Panc1 (cell line): ENCODE measurements at regions not wholly inside any gene's neighbourhood (a gene's known extent, or its start where the extent isn't known, plus 50 kb on each side); places are given as distances from the start of the nearest gene placed in this dataset.

Experiments used
- ATAC-seq: fragments of 200-7000 bp; cut with Tn5 transposase; 2 replicates; pipeline ENCODE4 v1.9.1; 2020; ENCODE audit warnings: mild to moderate bottlenecking, moderate library complexity
- BruUV-seq: library from RNA; stranded (reverse); fragments of 400-500 nt; replicated peaks from 2 replicates; lab custom pipeline; 2021; lab: Mats Ljungman, UMichigan
- CTCF ChIA-PET: fragments of 300-600 bp; sonication (Branson Sonifier 250); formaldehyde crosslinking; loops from one replicate; lab custom pipeline; 2022; ENCODE audit warnings: antibody characterized with exemption; lab: Charles Lee
- POLR2A ChIA-PET: fragments of 300-600 bp; sonication (Branson Sonifier 250); formaldehyde crosslinking; loops from one replicate; lab custom pipeline; 2022; ENCODE audit warnings: antibody characterized with exemption; lab: Charles Lee
- DNase-seq: peaks from one replicate; pipeline ENCODE4 v3.0.0-alpha.2; 2010; ENCODE audit warnings: low read depth, low spot score
- H3K27ac ChIP-seq: 2 replicates; pipeline ENCODE4 v1.5.1; 2011; ENCODE audit warnings: mild to moderate bottlenecking, low read length, inconsistent platforms
- H3K27me3 ChIP-seq: fragments of 200-500 bp; sonication (Bioruptor generic); 2 replicates; pipeline ENCODE4 v1.6.0; 2014; ENCODE audit warnings: low read length, inconsistent platforms; ENCODE audit not compliant: control insufficient read depth, insufficient read depth
- H3K36me3 ChIP-seq: fragments of 200-500 bp; sonication (Bioruptor generic); 2 replicates; pipeline ENCODE4 v1.5.1; 2014; ENCODE audit warnings: inconsistent platforms, mild to moderate bottlenecking, low read length, moderate library complexity; ENCODE audit not compliant: control insufficient read depth, insufficient read depth
- H3K4me1 ChIP-seq: 2 replicates; pipeline ENCODE4 v1.5.1; 2011; ENCODE audit warnings: inconsistent platforms, mild to moderate bottlenecking, low read length, moderate library complexity; ENCODE audit not compliant: control insufficient read depth, insufficient read depth
- H3K4me3 ChIP-seq, 2 experiments: 2 replicates each; pipeline ENCODE4 v1.5.1; 2011 to 2012; ENCODE audit warnings: low read depth in 2 of 2, low read length in 2 of 2, mild to moderate bottlenecking in 2 of 2, inconsistent platforms in 1 of 2, moderate library complexity in 1 of 2
- H3K9me3 ChIP-seq: fragments of 200-500 bp; sonication (Bioruptor generic); 2 replicates; pipeline ENCODE4 v1.5.1; 2014; ENCODE audit warnings: low read depth, mild to moderate bottlenecking, inconsistent platforms, low read length, moderate library complexity; ENCODE audit not compliant: control insufficient read depth, insufficient read depth
- POLR2AphosphoS5 ChIP-seq: IDR thresholded peaks from 2 replicates; pipeline ENCODE4 v1.6.1; 2012; ENCODE audit warnings: mild to moderate bottlenecking, low read depth, low read length, moderate library complexity
- SIN3A ChIP-seq: IDR thresholded peaks from 2 replicates; pipeline ENCODE4 v1.6.1; 2012; ENCODE audit warnings: low read depth, mild to moderate bottlenecking, low read length, moderate library complexity, borderline replicate concordance; ENCODE audit not compliant: insufficient read depth
- TCF7L2 ChIP-seq: IDR thresholded peaks from 2 replicates; pipeline ENCODE4 v1.6.1; 2011; ENCODE audit warnings: mild to moderate bottlenecking, low read depth, low read length, inconsistent platforms
- in situ Hi-C: cut with HindIII; loops from 2 replicates; pipeline ENCODE4 v1.10.0; 2016; ENCODE audit warnings: low sequenced_read_pairs, low pct_unique_long_range_greater_than_20kb
- intact Hi-C: fragments of 100-400 bp; cut with micrococcal nuclease; formaldehyde crosslinking; loops from one replicate; pipeline ENCODE4 v1.10.0; 2022; ENCODE audit not compliant: unreplicated experiment
- TF ChIP-seq, protein P1 (sequence below), 2 experiments: IDR thresholded peaks; 2 replicates each; pipeline ENCODE4 v1.6.1; 2011 to 2012; ENCODE audit warnings: low read depth in 2 of 2, control low read depth in 1 of 2, low read length in 1 of 2, mild to moderate bottlenecking in 1 of 2, moderate library complexity in 1 of 2; ENCODE audit not compliant: insufficient read depth in 1 of 2
- TF ChIP-seq, protein P2 (sequence below): fragments of 450-650 bp; IDR thresholded peaks from 2 replicates; pipeline ENCODE4 v1.5.1; 2017; ENCODE audit warnings: mild to moderate bottlenecking

DNA sequence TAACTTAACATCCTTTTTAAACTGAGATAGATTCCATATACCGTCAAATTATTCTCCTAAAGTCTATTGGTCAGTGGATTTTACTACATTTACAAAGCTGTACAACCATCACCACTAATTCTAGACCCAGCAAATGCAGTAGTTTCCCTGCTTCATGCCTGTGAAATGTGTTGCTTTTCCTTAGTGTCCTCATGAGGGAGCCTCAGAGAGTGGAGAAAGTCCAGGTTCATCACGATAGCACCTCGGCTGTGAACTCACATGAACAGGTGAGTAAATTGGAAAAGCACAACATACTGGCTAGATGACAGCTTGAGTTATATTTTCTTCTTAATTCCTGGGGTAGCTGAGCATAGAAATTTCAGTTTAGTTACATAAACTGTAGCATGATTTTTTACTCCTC, 653.7 kb downstream of the MTRR start:
- no peaks in the 10 kb centered on the region for H3K4me1 ChIP-seq
- H3K4me3 ChIP-seq = no peak overlapping the region
- ChIA-PET POLR2A (no interaction called here), CTCF (no interaction called here)
- no TSS peak for BruUV-seq
- H3K36me3 ChIP-seq = no peaks in the 10 kb centered on the region
- in situ Hi-C loops = no loop called here
- DNase-seq (no peak), ATAC-seq (no peak)
- H3K27ac ChIP-seq = no peak overlapping the region
- H3K9me3 ChIP-seq = no peaks in the 10 kb centered on the region
- H3K27me3 ChIP-seq = no peaks in the 10 kb centered on the region; the same call in 1 of the 2 replicates
- intact Hi-C loops = no loop called here
- no peak for TF ChIP-seq POLR2AphosphoS5

DNA sequence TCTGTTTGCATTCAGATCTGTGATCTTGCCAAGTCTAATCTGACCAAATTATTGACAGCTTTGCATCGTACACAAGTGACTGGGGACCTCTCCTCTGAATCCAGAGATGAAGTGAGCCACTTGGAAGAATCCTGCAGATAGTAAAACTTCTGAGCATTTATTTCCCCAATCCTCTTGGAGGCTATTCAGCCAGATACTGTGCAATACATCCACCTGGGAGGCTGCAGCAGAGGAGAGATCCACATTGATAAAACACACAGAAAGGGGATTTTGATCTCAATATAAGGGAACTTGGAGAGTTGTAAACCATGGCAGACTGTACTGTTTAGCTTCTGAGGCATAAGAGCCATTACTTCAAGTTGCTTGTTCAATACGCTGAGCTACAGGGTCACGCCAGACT, 654.6 kb downstream of the MTRR start:
- ATAC-seq (no peak), DNase-seq (no peak)
- CTCF ChIA-PET = no interaction called here
- intact Hi-C loops (no loop called here), in situ Hi-C loops (no loop called here)
- Histone ChIP-seq H3K4me1 (no peaks in the 10 kb centered on the region), H3K27me3 (no peaks in the 10 kb centered on the region; the same call in 1 of the 2 replicates), H3K36me3 (no peaks in the 10 kb centered on the region), H3K27ac (no peak overlapping the region), H3K9me3 (no peaks in the 10 kb centered on the region), H3K4me3 (no peak overlapping the region)
- POLR2A ChIA-PET = no interaction called here
- TF ChIP-seq, protein P1, sequence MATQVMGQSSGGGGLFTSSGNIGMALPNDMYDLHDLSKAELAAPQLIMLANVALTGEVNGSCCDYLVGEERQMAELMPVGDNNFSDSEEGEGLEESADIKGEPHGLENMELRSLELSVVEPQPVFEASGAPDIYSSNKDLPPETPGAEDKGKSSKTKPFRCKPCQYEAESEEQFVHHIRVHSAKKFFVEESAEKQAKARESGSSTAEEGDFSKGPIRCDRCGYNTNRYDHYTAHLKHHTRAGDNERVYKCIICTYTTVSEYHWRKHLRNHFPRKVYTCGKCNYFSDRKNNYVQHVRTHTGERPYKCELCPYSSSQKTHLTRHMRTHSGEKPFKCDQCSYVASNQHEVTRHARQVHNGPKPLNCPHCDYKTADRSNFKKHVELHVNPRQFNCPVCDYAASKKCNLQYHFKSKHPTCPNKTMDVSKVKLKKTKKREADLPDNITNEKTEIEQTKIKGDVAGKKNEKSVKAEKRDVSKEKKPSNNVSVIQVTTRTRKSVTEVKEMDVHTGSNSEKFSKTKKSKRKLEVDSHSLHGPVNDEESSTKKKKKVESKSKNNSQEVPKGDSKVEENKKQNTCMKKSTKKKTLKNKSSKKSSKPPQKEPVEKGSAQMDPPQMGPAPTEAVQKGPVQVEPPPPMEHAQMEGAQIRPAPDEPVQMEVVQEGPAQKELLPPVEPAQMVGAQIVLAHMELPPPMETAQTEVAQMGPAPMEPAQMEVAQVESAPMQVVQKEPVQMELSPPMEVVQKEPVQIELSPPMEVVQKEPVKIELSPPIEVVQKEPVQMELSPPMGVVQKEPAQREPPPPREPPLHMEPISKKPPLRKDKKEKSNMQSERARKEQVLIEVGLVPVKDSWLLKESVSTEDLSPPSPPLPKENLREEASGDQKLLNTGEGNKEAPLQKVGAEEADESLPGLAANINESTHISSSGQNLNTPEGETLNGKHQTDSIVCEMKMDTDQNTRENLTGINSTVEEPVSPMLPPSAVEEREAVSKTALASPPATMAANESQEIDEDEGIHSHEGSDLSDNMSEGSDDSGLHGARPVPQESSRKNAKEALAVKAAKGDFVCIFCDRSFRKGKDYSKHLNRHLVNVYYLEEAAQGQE (IDR thresholded peaks at IDR 0.05; ENCODE audit: insufficient read depth in 1 of 2, low read depth in 2 of 2, low read length in 1 of 2) = no peak
- no peak for TF ChIP-seq TCF7L2
- TF ChIP-seq, protein P2, sequence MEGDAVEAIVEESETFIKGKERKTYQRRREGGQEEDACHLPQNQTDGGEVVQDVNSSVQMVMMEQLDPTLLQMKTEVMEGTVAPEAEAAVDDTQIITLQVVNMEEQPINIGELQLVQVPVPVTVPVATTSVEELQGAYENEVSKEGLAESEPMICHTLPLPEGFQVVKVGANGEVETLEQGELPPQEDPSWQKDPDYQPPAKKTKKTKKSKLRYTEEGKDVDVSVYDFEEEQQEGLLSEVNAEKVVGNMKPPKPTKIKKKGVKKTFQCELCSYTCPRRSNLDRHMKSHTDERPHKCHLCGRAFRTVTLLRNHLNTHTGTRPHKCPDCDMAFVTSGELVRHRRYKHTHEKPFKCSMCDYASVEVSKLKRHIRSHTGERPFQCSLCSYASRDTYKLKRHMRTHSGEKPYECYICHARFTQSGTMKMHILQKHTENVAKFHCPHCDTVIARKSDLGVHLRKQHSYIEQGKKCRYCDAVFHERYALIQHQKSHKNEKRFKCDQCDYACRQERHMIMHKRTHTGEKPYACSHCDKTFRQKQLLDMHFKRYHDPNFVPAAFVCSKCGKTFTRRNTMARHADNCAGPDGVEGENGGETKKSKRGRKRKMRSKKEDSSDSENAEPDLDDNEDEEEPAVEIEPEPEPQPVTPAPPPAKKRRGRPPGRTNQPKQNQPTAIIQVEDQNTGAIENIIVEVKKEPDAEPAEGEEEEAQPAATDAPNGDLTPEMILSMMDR = no peak
- TF ChIP-seq SIN3A = no peak
- TF ChIP-seq POLR2AphosphoS5 = no peak
- BruUV-seq = no TSS peak

DNA sequence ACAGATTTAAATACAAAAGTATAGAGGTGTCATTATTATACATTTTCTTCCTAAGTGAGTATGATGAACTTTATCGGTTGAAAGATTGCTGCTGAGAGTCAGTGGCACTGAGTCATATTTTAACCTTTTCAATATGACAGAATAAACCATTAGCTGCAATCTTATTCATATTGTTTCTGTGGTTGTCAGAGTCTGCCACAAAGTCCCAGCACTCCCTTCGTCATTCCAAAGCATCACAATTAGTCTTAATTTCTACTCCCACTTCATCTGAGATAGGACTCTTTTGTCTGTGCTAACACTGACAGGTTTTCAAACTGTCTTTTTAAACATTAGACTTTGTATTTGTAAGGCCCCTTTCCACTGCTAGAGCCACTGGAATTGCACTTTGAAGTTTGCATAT, 656.9 kb downstream of the MTRR start:
- POLR2A ChIA-PET = no interaction called here

More for the DNA sequence above, 656.9 kb downstream of the MTRR start:
- Histone ChIP-seq H3K27ac (no peak overlapping the region), H3K36me3 (no peaks in the 10 kb centered on the region), H3K4me3 (no peak overlapping the region), H3K4me1 (no peaks in the 10 kb centered on the region), H3K9me3 (no peaks in the 10 kb centered on the region), H3K27me3 (no peaks in the 10 kb centered on the region; the same call in 1 of the 2 replicates)
- no TSS peak for BruUV-seq
- no peak for DNase-seq
- CTCF ChIA-PET = no interaction called here
- TF ChIP-seq, protein P1 (IDR thresholded peaks at IDR 0.05; ENCODE audit: insufficient read depth in 1 of 2, low read depth in 2 of 2, low read length in 1 of 2) = no peak
- in situ Hi-C loops = no loop called here
- intact Hi-C loops = no loop called here
- ATAC-seq = no peak
